Renal cortical epithelial cell (primary cell): ENCODE measurements at regions not wholly inside any gene's neighbourhood (a gene's known extent, or its start where the extent isn't known, plus 50 kb on each side); places are given as distances from the start of the nearest gene placed in this dataset.
A peak's percentile ranks its signal among the peaks of the same experiment; 100 is the strongest.

ENCODE experiments used
- DNase-seq: peaks from one replicate; pipeline ENCODE4 v3.0.0-alpha.2; 2011; ENCODE audit warnings: low read depth

DNA sequence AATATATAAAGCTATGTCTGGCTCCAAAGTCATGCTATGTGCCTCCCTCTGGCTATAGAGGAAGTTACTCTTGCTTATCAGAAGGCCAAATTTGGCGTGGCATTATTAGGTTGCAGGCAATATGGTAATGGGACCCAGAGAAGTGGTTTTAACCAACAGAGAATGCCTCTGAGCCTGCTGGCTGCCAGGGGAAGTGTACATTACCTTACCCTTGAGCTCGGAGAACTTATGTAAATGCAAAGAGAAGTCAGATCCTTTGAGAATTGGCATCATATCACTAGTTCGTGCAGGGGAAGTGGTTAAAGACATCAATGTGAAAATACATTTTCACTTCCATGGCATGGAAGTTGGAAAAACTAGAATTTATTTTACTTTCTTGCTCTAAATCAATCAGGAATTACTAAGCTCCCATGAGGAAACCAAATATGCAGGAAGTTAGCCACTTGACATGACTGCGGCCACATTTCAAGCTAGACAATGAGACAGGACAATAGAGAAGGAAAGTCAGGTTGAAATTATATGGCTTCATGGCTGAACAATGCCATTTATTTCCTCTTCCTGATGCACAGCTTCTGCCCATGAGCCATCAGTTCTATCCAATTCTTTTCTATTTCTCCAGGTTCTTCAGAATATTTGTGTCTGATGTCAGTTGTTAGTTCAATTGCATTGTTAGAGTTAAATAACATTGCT lies 134.0 kb upstream of the PHACTR1 start:
- no peak for DNase-seq

GRCh38 chr6:12584631-12585405 lies 131.7 kb upstream of the PHACTR1 start:
- peak; percentile 75 for DNase-seq

DNA sequence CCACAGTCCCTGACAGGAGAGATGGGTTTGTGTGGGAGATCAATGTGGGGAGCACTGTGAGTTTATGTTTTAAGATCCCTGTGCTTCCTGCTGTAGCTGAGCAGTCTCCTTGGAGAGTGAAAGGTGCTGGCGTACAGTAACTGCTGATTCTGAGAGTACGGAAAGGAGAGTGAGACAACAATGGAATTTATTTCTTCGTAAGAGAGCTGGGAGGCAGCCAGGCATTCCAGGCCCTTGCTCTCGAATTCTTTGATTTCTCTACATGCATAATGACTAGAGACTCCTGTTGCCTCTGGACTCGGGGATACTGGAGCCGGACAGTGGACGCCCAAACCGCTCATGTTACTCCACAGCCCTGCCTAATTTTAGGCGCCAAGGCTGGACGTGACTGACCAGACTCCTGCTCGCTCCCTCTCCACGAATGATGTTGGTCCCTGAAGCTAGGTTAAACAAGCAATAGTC lies 131.0 kb upstream of the PHACTR1 start:
- peak; percentile 81 for DNase-seq

DNA sequence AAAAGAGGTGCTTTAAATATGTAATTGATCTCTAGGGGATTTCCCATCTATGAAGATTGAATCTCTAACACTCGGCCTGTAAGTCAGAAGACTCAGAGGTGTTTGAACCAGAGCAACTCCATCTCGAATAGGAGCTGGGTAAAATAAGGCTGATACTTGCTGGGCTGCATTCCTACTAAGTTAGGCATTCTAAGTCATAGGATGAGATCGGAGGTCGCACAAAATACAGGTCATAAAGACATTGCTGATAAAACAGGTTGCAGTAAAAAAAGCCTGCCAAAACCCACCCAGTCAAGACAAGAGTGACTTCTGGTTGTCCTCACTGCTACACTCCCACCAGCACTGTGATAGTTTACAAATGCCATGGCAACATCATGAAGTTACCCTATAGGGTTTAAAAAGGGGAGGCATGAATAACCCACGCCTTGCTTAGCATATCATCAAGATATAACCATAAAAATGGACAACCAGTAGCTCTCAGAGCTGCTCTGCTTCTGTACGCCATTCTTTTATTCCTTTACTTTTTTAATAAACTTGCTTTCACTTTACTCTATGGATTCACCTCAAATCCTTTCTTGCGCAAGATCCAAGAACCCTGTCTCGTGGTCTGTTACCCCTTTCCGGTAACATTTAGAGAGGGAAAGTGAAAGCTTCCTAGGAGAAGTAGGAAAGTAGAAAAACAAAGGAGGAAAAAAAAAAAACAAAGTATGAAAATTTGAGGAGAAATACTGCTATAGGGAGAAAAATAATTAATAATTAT lies 129.7 kb upstream of the PHACTR1 start:
- no peak for DNase-seq

DNA sequence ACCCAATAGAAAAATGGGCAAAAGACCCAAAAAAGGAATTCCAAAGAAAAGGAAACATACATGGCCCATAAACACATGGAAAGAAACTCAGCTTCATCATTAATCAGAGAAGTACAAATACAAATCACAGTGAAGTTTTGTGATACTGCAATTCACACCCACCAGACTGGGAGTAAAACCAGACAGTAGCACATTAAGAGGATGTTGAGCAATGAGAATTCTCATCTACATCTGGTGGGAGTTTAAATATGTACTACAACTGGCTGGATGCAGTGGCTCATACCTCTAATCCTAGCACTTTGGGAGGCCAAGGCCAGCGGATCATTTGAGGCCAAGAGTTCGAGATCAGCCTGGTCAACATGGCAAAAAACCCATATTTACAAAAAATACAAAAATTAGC lies 125.7 kb upstream of the PHACTR1 start:
- peak; percentile 67 for DNase-seq

DNA sequence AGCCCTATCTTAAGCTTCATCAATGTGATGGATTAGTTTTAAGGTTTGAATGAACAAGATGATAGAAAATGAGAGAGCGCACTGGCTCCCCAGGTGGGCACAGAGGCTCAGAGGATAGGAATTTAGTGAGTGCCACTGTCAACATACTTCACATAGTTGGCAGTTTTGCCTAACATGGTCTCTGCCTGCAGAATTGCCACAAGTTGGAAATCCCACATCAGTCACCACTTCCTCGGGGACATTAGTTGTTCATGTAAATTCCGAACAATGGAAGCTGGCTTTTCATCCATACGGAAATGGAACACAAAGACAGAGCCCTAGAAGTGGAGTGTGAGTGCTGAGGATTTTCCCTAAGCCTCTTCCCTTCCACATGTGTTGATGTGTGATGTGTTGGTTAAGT lies 123.9 kb upstream of the PHACTR1 start:
- peak; percentile 96 for DNase-seq

- peak; percentile 99 for DNase-seq
Observed at GRCh38 chr6:12593771-12594529, 122.6 kb upstream of the PHACTR1 start.

GRCh38 chr6:12594530-12594893 lies 122.1 kb upstream of the PHACTR1 start:
- DNase-seq, result peak; percentile 55

GRCh38 chr6:12595161-12595811 lies 121.3 kb upstream of the PHACTR1 start:
- DNase-seq, result peak; percentile 94

- DNase-seq, result peak; percentile 72
Observed at GRCh38 chr6:12596731-12597130, 119.8 kb upstream of the PHACTR1 start.

DNA sequence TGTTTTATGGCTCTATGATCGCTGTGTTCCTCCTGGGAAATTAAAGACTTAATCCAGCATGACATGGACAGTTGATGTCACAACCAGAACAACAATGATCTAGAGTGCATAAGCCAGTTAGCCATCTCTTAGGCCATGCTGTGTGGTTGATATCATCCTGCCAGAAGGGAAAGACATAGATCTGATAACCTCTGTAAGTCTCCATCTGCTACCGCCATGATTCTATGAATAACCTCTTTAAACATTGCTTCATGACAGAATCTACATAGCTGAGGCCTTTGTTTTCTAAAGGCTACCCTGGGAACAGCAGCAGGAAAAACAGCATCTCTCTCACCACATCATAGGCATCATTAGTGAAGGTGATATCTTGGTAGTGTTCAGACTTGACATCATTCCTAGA lies 117.6 kb upstream of the PHACTR1 start:
- DNase-seq, result no peak

DNA sequence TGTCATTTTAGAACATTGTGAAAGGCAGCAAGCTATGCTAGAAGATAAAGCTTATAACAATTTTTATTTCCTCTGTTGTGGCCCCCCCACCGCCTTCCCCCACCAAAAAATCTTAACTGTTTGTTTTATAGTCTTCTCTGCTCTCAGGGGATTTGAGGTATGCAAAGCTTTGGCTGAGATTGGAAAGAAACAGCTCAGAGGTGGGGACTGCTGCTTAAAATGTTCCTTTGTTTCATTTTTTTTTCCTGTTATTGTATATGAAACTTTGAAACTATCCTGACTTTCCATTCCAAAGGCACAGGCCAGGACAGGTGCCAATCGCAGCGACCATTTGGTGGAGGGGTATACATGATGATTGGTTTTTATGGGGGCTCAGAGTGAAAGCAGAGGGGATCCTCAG lies 114.7 kb upstream of the PHACTR1 start:
- no peak for DNase-seq

DNA sequence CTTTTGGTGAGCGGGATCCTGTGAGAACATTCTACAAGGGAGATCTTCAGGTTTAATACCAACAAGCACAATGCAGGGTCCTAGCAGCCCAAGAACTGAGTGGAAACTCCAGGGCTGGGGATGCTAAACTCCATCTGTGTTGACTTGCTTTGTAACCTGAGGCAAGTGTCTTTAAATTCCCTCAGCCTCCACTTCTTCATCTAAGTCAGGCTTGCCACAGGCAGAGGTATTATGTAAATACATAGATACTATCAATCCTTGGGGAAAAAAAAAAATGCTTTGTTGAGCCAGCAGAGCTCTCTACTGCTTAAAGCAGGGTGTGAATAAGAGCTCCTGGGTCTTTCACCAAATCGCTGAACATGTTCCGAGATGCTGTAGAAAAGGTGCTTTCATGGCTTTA lies 114.2 kb upstream of the PHACTR1 start:
- no peak for DNase-seq

DNA sequence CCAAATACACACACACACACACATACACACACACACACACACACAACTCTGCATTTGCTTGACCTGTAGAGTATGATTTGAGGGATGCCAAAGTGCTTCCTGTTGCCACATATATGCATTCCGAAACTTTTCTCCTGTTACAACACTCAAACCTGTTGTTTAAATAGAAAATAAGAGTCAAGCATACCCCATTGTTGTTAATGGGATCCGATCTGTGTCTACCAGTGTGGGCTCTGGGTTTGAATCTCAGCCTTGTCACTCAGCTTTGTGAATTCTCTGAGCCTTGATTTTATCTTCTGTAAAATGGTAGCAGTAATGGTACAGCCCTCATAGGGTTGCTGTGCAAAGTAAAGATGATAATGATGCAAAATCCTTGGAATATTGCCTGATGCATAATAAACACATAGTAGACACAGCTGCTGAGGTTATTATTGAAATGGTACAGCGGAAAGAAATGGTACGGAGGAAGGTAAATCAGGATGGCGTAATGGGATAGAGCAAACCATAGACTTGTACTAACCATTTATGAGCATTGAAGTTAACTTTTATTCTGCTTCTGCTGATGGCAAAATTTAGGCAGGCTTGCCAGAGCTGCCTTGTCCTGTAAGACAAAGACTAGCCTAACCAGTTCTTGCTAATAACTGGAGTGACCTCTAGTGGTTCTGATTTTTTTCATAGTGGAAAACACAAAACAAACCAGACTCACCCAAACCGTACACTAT lies 113.5 kb upstream of the PHACTR1 start:
- DNase-seq, result peak; percentile 82

DNA sequence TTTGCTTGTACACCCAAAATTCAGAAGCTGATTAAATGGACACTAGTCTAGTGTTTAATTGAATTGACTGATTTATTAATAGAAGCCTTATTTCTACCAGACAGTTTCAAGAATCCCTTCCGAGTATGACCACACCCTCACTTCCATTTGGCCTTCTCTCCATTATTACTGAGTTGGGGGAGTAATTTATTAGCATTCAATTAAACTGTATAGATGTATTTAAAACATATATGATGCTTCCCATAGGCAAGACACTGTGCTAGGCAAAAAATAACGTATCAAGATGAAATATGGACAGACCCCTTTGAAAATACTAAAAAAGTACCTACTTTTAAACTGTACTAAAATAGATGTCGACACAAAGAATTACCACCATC lies 112.9 kb upstream of the PHACTR1 start:
- no peak for DNase-seq

GRCh38 chr6:12605888-12606345 lies 110.7 kb upstream of the PHACTR1 start:
- peak; percentile 70 for DNase-seq

GRCh38 chr6:12606616-12607015 lies 110.0 kb upstream of the PHACTR1 start:
- no peak for DNase-seq

DNA sequence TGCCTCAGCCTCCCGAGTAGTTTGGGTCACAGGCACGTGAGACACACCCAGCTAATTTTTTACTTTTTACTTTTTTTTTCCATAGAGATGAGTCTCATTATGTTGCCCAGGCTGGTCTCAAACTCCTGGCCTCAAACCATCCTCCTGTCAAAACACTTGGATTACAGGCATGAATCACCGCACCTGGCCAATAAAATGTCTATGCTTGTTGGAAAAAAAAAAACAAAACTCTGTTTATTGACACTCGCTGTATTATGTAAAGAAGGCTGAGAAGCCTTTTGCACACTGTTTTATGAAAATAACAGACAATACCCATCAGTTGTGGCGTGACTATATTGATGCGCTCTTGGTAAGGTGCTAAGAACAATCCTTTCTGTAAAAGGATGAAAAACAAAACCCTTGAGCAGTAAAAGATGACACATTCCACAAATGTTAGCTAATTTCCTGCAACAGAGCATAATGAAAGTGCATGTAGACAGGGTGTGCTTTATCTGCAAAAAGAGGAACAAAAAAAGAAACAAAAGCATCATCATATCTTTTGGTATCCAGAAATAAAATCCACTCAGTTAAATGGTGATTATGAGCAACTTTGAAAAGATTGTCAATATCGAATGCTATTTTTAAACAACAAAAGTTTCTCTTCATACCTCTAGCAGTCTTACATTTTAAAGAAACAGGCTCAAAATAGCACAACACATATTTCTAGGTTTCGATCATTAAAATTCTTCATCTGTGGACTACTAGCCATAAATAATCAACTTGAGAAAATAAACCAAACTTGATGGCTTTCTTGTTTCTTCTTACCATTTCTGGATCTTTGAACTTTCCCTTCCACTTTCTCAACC lies 108.3 kb upstream of the PHACTR1 start:
- no peak for DNase-seq

- no peak for DNase-seq
Observed at GRCh38 chr6:12608874-12609273, 107.7 kb upstream of the PHACTR1 start.

GRCh38 chr6:12609751-12610150 lies 106.8 kb upstream of the PHACTR1 start:
- DNase-seq, result no peak
